ENCODE measurements at regions not wholly inside any gene's neighbourhood (a gene's known extent, or its start where the extent isn't known, plus 50 kb on each side); places are given as distances from the start of the nearest gene placed in this dataset.

DNA sequence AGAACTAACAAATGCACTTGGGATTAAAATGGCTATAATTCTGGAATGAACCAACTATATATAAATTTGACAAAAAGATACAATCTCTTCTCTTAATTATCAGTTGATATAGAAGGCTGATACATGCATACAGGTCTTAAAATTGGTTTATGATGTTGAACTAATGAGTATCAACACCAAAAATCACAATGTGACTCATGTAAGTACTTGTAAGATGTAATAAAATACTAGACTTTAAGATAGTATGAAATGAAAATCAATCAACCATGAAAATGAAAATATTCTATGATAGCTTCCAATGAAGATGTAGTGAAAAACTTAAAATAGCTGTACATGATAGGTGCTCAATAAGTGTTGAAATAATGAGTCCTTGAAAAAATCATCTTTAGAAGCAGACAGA, 116.6 kb upstream of the SOX5 start:
- CTCF ChIA-PET, result no interaction called here
- Mint-ChIP-seq H3K27ac (no peak overlapping the region), H3K4me3 (no peak overlapping the region), H3K36me3 (no peaks in the 10 kb centered on the region), H3K27me3 (ENCODE audit: low read depth) (no peaks in the 10 kb centered on the region), H3K4me1 (peaks cover 6% of the 10 kb centered on the region), H3K9me3 (no peaks in the 10 kb centered on the region)
- DNase-seq (ENCODE audit: low spot score) (no peak), ATAC-seq (no peak)
- POLR2A ChIA-PET, result no interaction called here
- no peak for TF ChIP-seq ZNF121 (CRISPR knock-in tag; IDR thresholded peaks at IDR 0.05)
- no peak for TF ChIP-seq ZNF532 (CRISPR knock-in tag; IDR thresholded peaks at IDR 0.05; ENCODE audit: borderline replicate concordance)

GRCh38 chr12:24062642-24063245, 113.3 kb upstream of the SOX5 start:
- DNase-seq (ENCODE audit: low spot score), result no peak
- H3K4me1 Mint-ChIP-seq, result peaks cover 4% of the 10 kb centered on the region
- no peak for ATAC-seq
- no peak overlapping the region for H3K27ac Mint-ChIP-seq
- ChIA-PET CTCF (no interaction called here), POLR2A (no interaction called here)
- TF ChIP-seq, protein P1, sequence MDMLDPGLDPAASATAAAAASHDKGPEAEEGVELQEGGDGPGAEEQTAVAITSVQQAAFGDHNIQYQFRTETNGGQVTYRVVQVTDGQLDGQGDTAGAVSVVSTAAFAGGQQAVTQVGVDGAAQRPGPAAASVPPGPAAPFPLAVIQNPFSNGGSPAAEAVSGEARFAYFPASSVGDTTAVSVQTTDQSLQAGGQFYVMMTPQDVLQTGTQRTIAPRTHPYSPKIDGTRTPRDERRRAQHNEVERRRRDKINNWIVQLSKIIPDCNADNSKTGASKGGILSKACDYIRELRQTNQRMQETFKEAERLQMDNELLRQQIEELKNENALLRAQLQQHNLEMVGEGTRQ (CRISPR knock-in tag; IDR thresholded peaks at IDR 0.05), result no peak
- TF ChIP-seq, protein P2, sequence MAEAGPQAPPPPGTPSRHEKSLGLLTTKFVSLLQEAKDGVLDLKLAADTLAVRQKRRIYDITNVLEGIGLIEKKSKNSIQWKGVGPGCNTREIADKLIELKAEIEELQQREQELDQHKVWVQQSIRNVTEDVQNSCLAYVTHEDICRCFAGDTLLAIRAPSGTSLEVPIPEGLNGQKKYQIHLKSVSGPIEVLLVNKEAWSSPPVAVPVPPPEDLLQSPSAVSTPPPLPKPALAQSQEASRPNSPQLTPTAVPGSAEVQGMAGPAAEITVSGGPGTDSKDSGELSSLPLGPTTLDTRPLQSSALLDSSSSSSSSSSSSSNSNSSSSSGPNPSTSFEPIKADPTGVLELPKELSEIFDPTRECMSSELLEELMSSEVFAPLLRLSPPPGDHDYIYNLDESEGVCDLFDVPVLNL (CRISPR knock-in tag; IDR thresholded peaks at IDR 0.05; ENCODE audit: borderline replicate concordance, low read depth), result no peak
- TF ChIP-seq, protein P3, sequence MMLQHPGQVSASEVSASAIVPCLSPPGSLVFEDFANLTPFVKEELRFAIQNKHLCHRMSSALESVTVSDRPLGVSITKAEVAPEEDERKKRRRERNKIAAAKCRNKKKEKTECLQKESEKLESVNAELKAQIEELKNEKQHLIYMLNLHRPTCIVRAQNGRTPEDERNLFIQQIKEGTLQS (CRISPR knock-in tag; conservative IDR thresholded peaks at IDR 0.05), result no peak
- TF ChIP-seq ZNF263 (CRISPR knock-in tag; IDR thresholded peaks at IDR 0.05; ENCODE audit: low read depth) (no peak), ZNF121 (CRISPR knock-in tag; IDR thresholded peaks at IDR 0.05) (no peak), NFE2L1 (CRISPR knock-in tag; IDR thresholded peaks at IDR 0.05) (no peak), OVOL2 (CRISPR knock-in tag; IDR thresholded peaks at IDR 0.05; ENCODE audit: borderline replicate concordance) (no peak), ATF1 (CRISPR knock-in tag; IDR thresholded peaks at IDR 0.05) (no peak), STAT6 (CRISPR knock-in tag; conservative IDR thresholded peaks at IDR 0.05; ENCODE audit: low read depth) (no peak), GABPB1 (CRISPR knock-in tag; IDR thresholded peaks at IDR 0.05) (no peak), ZBTB21 (CRISPR knock-in tag; IDR thresholded peaks at IDR 0.05; ENCODE audit: borderline replicate concordance) (no peak), CTCF (IDR thresholded peaks at IDR 0.05) (no peak), NR1H2 (CRISPR knock-in tag; IDR thresholded peaks at IDR 0.05) (no peak), ZNF671 (CRISPR knock-in tag; IDR thresholded peaks at IDR 0.05) (no peak), IRF2 (CRISPR knock-in tag; IDR thresholded peaks at IDR 0.05; ENCODE audit: borderline replicate concordance, low read depth) (no peak), MLX (CRISPR knock-in tag; IDR thresholded peaks at IDR 0.05) (no peak)
- TF ChIP-seq, protein P4, sequence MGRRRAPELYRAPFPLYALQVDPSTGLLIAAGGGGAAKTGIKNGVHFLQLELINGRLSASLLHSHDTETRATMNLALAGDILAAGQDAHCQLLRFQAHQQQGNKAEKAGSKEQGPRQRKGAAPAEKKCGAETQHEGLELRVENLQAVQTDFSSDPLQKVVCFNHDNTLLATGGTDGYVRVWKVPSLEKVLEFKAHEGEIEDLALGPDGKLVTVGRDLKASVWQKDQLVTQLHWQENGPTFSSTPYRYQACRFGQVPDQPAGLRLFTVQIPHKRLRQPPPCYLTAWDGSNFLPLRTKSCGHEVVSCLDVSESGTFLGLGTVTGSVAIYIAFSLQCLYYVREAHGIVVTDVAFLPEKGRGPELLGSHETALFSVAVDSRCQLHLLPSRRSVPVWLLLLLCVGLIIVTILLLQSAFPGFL (CRISPR knock-in tag; IDR thresholded peaks at IDR 0.05; ENCODE audit: borderline replicate concordance), result no peak
- TF ChIP-seq, protein P5, sequence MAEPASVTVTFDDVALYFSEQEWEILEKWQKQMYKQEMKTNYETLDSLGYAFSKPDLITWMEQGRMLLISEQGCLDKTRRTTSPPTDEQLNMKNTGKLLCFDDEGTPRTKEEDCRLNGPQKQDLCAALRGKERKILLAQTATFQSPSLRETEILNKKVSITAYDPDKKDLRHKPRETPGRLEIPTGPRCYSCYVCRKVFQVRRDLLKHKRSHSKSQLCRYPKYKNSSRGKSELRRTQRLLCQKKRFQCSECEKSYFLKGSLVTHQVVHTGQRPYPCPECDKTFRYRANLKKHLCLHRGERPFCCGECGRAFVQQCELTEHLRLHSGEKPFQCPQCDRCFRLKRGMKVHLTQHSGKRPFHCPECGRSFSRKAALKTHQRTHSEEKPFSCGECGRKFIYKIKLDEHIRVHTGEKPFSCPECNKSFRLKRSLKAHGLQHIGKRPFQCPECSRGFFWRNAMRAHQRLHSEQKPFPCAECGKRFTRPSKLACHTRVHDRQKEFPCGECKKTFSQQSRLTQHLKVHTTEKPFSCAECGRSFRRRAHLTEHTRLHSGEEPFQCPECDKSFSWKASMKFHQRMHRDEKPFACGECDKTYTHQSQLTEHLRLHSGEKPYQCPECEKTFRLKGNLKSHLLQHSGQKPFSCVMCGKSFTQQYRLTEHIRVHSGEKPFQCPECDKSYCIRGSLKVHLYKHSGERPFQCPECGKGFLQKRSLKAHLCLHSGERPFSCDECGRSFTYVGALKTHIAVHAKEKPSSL (CRISPR knock-in tag; conservative IDR thresholded peaks at IDR 0.05), result no peak
- no peaks in the 10 kb centered on the region for H3K27me3 Mint-ChIP-seq (ENCODE audit: low read depth)
- no peak overlapping the region for H3K4me3 Mint-ChIP-seq
- no peaks in the 10 kb centered on the region for H3K9me3 Mint-ChIP-seq
- H3K36me3 Mint-ChIP-seq, result no peaks in the 10 kb centered on the region

Measured in WTC11 (cell line).